Liver (tissue), 8 donors: ENCODE measurements at regions not wholly inside any gene's neighbourhood (a gene's known extent, or its start where the extent isn't known, plus 50 kb on each side); places are given as distances from the start of the nearest gene placed in this dataset.

Experiments
- DNase-seq: peaks from one replicate; pipeline ENCODE4 v3.0.0-alpha.2; 2017; ENCODE audit warnings: low spot score
- H3K27ac ChIP-seq, 2 donors: one replicate each; pipeline ENCODE4 v1.7.0; 2013; ENCODE audit warnings: inconsistent platforms in 2 of 2, low read length in 2 of 2, control low read depth in 1 of 2, low read depth in 1 of 2, mild to moderate bottlenecking in 1 of 2
- H3K27me3 ChIP-seq, 4 donors: one replicate each; pipeline versions ENCODE4 v1.6.1 to v1.7.0; 2013; ENCODE audit warnings: low read length in 3 of 4, inconsistent platforms in 1 of 4, mild to moderate bottlenecking in 1 of 4, moderate library complexity in 1 of 4; ENCODE audit not compliant: control insufficient read depth in 4 of 4, insufficient read depth in 4 of 4
- H3K36me3 ChIP-seq, 4 donors: one replicate each; pipeline versions ENCODE4 v1.6.1 to v1.7.0; 2013; ENCODE audit warnings: low read length in 3 of 4, mild to moderate bottlenecking in 3 of 4, low read depth in 1 of 4, moderate library complexity in 1 of 4; ENCODE audit not compliant: control insufficient read depth in 4 of 4, insufficient read depth in 3 of 4
- H3K4me1 ChIP-seq, 4 donors: one replicate each; pipeline versions ENCODE4 v1.6.1 to v1.7.0; 2013; ENCODE audit warnings: low read length in 3 of 4, mild to moderate bottlenecking in 3 of 4, moderate library complexity in 1 of 4; ENCODE audit not compliant: control insufficient read depth in 4 of 4, insufficient read depth in 4 of 4
- H3K4me3 ChIP-seq, 3 donors: one replicate each; pipeline versions ENCODE4 v1.6.1 to v1.7.0; 2013; ENCODE audit warnings: low read length in 3 of 3, control low read depth in 1 of 3, low read depth in 1 of 3, mild to moderate bottlenecking in 1 of 3
- H3K9ac ChIP-seq, 2 donors: one replicate each; pipeline ENCODE4 v1.7.0; 2013; ENCODE audit warnings: low read length in 2 of 2, mild to moderate bottlenecking in 2 of 2, moderate library complexity in 2 of 2, control low read depth in 1 of 2, low read depth in 1 of 2
- H3K9me3 ChIP-seq, 4 donors: one replicate each; pipeline versions ENCODE4 v1.6.1 to v1.7.0; 2013; ENCODE audit warnings: low read length in 3 of 4; ENCODE audit not compliant: control insufficient read depth in 4 of 4
- EGR1 ChIP-seq, 2 donors: IDR thresholded peaks; 2 replicates each; pipeline ENCODE4 v1.6.1; 2016 to 2018; ENCODE audit warnings: antibody characterized with exemption in 2 of 2, low read depth in 2 of 2
- FOXA1 ChIP-seq: IDR thresholded peaks from 2 replicates; pipeline ENCODE4 v1.6.1; 2016; ENCODE audit warnings: antibody characterized with exemption
- FOXA2 ChIP-seq: IDR thresholded peaks from 2 replicates; pipeline ENCODE4 v1.6.1; 2016; ENCODE audit warnings: antibody characterized with exemption
- GABPA ChIP-seq, 2 donors: IDR thresholded peaks in 1 of 2; conservative IDR thresholded peaks in 1 of 2; 2 replicates each; pipeline ENCODE4 v1.6.1; 2016; ENCODE audit warnings: antibody characterized with exemption in 2 of 2, mild to moderate bottlenecking in 1 of 2, moderate library complexity in 1 of 2
- HNF4A ChIP-seq, 2 donors: conservative IDR thresholded peaks; 2 replicates each; pipeline ENCODE4 v1.6.1; 2016; ENCODE audit warnings: antibody characterized with exemption in 2 of 2, mild to moderate bottlenecking in 2 of 2
- HNF4G ChIP-seq: IDR thresholded peaks from 2 replicates; pipeline ENCODE4 v1.6.1; 2016; ENCODE audit warnings: antibody characterized with exemption
- JUND ChIP-seq, 2 donors: IDR thresholded peaks; 2 replicates each; pipeline ENCODE4 v1.6.1; 2016; ENCODE audit warnings: antibody characterized with exemption in 2 of 2
- NR2F2 ChIP-seq: IDR thresholded peaks from 2 replicates; pipeline ENCODE4 v1.6.1; 2016; ENCODE audit warnings: antibody characterized with exemption
- RAD21 ChIP-seq, 2 donors: IDR thresholded peaks; 2 replicates each; pipeline ENCODE4 v1.6.1; 2016; ENCODE audit warnings: antibody characterized with exemption in 2 of 2, mild to moderate bottlenecking in 2 of 2
- RXRA ChIP-seq, 2 donors: IDR thresholded peaks; 2 replicates each; pipeline ENCODE4 v1.6.1; 2017 to 2018; ENCODE audit warnings: antibody characterized with exemption in 2 of 2, mild to moderate bottlenecking in 1 of 2
- SP1 ChIP-seq: IDR thresholded peaks from 2 replicates; pipeline ENCODE4 v1.6.1; 2018; ENCODE audit warnings: antibody characterized with exemption, mild to moderate bottlenecking
- TAF1 ChIP-seq: conservative IDR thresholded peaks from 2 replicates; pipeline ENCODE4 v1.6.1; 2016; ENCODE audit warnings: antibody characterized with exemption, mild to moderate bottlenecking
- YY1 ChIP-seq: IDR thresholded peaks from 2 replicates; pipeline ENCODE4 v1.6.1; 2016; ENCODE audit warnings: antibody characterized with exemption, mild to moderate bottlenecking
- WGBS: extraction: QIAGEN DNeasy Blood & Tissue Kit; methylation state at CpG from one replicate; pipeline ENCODE4 v1.1.7; 2013; 5-methylcytosine and 5-hydroxymethylcytosine counted together
- TF ChIP-seq, protein P1 (sequence below): IDR thresholded peaks from 2 replicates; pipeline ENCODE4 v1.6.1; 2016; ENCODE audit warnings: antibody characterized with exemption
- TF ChIP-seq, protein P2 (sequence below): IDR thresholded peaks from 2 replicates; pipeline ENCODE4 v1.6.1; 2016; ENCODE audit warnings: antibody characterized with exemption
- TF ChIP-seq, protein P3 (sequence below): fragments of 150-350 bp; IDR thresholded peaks from 2 replicates; pipeline ENCODE4 v1.5.1; 2017; ENCODE audit warnings: improper control_type of control experiment, low read depth, low read length; ENCODE audit not compliant: missing input control
- TF ChIP-seq, protein P4 (sequence below): IDR thresholded peaks from 2 replicates; pipeline ENCODE4 v1.6.1; 2016; ENCODE audit warnings: antibody characterized with exemption
- TF ChIP-seq, protein P5 (sequence below): IDR thresholded peaks from 2 replicates; pipeline ENCODE4 v1.6.1; 2016; ENCODE audit warnings: antibody characterized with exemption, mild to moderate bottlenecking
- donor health status: healthy.
- donor health status: healthy.
- donor health status: healthy.
- donor health status: healthy.
- donor health status: healthy.

DNA sequence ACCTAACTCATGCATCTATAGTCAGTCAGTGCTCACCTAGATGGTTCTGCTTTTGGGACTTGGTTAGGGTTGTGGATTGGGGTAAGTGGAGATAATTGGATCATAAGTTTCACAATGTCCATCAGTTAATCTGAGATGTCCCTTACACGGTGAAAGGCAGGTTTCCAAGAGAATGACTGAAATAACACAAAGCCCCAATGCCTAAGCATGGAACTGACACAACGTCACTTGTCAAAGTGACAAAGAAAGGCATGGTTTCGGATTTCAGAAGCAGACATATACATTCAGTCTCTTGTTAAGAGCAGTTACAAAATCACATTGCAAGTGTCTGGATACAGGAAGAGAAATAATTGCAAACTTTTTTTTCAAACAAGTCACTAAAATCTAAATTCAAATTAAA lies 1456.9 kb downstream of the TECRL start:
- H3K9me3 ChIP-seq: no peaks in the 10 kb centered on the region
- TF ChIP-seq EGR1 (IDR thresholded peaks at IDR 0.05; ENCODE audit: low read depth in 2 of 2) (no peak), RAD21 (IDR thresholded peaks at IDR 0.05) (no peak), RXRA (IDR thresholded peaks at IDR 0.05) (no peak), YY1 (no peak), HNF4A (conservative IDR thresholded peaks at IDR 0.05) (no peak)
- TF ChIP-seq, protein P1, sequence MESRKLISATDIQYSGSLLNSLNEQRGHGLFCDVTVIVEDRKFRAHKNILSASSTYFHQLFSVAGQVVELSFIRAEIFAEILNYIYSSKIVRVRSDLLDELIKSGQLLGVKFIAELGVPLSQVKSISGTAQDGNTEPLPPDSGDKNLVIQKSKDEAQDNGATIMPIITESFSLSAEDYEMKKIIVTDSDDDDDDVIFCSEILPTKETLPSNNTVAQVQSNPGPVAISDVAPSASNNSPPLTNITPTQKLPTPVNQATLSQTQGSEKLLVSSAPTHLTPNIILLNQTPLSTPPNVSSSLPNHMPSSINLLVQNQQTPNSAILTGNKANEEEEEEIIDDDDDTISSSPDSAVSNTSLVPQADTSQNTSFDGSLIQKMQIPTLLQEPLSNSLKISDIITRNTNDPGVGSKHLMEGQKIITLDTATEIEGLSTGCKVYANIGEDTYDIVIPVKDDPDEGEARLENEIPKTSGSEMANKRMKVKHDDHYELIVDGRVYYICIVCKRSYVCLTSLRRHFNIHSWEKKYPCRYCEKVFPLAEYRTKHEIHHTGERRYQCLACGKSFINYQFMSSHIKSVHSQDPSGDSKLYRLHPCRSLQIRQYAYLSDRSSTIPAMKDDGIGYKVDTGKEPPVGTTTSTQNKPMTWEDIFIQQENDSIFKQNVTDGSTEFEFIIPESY: no peak
- TF ChIP-seq, protein P2, sequence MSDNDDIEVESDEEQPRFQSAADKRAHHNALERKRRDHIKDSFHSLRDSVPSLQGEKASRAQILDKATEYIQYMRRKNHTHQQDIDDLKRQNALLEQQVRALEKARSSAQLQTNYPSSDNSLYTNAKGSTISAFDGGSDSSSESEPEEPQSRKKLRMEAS: no peak
- TF ChIP-seq, protein P3, sequence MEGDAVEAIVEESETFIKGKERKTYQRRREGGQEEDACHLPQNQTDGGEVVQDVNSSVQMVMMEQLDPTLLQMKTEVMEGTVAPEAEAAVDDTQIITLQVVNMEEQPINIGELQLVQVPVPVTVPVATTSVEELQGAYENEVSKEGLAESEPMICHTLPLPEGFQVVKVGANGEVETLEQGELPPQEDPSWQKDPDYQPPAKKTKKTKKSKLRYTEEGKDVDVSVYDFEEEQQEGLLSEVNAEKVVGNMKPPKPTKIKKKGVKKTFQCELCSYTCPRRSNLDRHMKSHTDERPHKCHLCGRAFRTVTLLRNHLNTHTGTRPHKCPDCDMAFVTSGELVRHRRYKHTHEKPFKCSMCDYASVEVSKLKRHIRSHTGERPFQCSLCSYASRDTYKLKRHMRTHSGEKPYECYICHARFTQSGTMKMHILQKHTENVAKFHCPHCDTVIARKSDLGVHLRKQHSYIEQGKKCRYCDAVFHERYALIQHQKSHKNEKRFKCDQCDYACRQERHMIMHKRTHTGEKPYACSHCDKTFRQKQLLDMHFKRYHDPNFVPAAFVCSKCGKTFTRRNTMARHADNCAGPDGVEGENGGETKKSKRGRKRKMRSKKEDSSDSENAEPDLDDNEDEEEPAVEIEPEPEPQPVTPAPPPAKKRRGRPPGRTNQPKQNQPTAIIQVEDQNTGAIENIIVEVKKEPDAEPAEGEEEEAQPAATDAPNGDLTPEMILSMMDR: no peak
- TF ChIP-seq, protein P4, sequence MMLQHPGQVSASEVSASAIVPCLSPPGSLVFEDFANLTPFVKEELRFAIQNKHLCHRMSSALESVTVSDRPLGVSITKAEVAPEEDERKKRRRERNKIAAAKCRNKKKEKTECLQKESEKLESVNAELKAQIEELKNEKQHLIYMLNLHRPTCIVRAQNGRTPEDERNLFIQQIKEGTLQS: no peak
- H3K9ac ChIP-seq: no peak overlapping the region
- H3K4me3 ChIP-seq: no peak overlapping the region
- no peak for DNase-seq
- 51% methylated on average over 3 of the region's 3 CpGs for WGBS
- no peaks in the 10 kb centered on the region for H3K27me3 ChIP-seq
- no peaks in the 10 kb centered on the region for H3K36me3 ChIP-seq
- no peaks in the 10 kb centered on the region for H3K4me1 ChIP-seq
- no peak overlapping the region for H3K27ac ChIP-seq

DNA sequence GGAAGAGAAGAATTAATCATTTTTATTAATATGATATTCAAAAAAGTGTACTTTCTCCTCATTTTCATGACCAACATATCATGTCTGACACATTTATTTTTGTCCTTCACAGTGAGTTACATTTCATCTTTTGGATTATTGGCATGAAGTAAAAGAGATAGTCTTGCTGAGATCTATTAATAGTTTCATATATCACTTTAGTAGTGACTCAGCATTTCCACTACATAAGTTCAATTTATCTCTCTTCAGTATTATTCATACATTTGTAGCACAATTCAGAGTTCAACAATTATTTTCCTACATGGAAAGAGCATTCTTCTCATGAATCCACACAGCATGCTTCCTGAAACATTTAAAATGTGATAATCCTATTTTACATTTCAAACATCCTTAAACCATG lies 1461.1 kb downstream of the TECRL start:
- Histone ChIP-seq H3K27me3 (no peaks in the 10 kb centered on the region), H3K9ac (no peak overlapping the region), H3K4me3 (no peak overlapping the region), H3K36me3 (no peaks in the 10 kb centered on the region), H3K9me3 (no peaks in the 10 kb centered on the region), H3K27ac (no peak overlapping the region), H3K4me1 (no peaks in the 10 kb centered on the region)
- DNase-seq: no peak
- TF ChIP-seq FOXA1 (no peak), EGR1 (IDR thresholded peaks at IDR 0.05; ENCODE audit: low read depth in 2 of 2) (no peak), NR2F2 (no peak), GABPA (IDR thresholded peaks at IDR 0.05 in 1 of 2, conservative IDR thresholded peaks at IDR 0.05 in 1 of 2) (no peak), TAF1 (no peak), FOXA2 (no peak), JUND (IDR thresholded peaks at IDR 0.05) (no peak), HNF4G (no peak), HNF4A (conservative IDR thresholded peaks at IDR 0.05) (no peak), RAD21 (IDR thresholded peaks at IDR 0.05) (no peak), YY1 (no peak), SP1 (no peak)
- TF ChIP-seq, protein P2: no peak
- TF ChIP-seq, protein P1: no peak
- TF ChIP-seq, protein P5, sequence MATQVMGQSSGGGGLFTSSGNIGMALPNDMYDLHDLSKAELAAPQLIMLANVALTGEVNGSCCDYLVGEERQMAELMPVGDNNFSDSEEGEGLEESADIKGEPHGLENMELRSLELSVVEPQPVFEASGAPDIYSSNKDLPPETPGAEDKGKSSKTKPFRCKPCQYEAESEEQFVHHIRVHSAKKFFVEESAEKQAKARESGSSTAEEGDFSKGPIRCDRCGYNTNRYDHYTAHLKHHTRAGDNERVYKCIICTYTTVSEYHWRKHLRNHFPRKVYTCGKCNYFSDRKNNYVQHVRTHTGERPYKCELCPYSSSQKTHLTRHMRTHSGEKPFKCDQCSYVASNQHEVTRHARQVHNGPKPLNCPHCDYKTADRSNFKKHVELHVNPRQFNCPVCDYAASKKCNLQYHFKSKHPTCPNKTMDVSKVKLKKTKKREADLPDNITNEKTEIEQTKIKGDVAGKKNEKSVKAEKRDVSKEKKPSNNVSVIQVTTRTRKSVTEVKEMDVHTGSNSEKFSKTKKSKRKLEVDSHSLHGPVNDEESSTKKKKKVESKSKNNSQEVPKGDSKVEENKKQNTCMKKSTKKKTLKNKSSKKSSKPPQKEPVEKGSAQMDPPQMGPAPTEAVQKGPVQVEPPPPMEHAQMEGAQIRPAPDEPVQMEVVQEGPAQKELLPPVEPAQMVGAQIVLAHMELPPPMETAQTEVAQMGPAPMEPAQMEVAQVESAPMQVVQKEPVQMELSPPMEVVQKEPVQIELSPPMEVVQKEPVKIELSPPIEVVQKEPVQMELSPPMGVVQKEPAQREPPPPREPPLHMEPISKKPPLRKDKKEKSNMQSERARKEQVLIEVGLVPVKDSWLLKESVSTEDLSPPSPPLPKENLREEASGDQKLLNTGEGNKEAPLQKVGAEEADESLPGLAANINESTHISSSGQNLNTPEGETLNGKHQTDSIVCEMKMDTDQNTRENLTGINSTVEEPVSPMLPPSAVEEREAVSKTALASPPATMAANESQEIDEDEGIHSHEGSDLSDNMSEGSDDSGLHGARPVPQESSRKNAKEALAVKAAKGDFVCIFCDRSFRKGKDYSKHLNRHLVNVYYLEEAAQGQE: no peak
- TF ChIP-seq, protein P3: no peak
- TF ChIP-seq, protein P4: no peak
